HG03175 (cell line): ENCODE measurements at regions not wholly inside any gene's neighbourhood (a gene's known extent, or its start where the extent isn't known, plus 50 kb on each side); places are given as distances from the start of the nearest gene placed in this dataset.
"Not testable (repeated sequence)": the region's sequence is repeated elsewhere in the genome, so short reads cannot be mapped to it uniquely, and the experiment has no call there.

ENCODE experiments used
- ATAC-seq: cut with Tn5 transposase; IDR thresholded peaks from one replicate; pipeline ENCODE4 v1.9.1; 2021; ENCODE audit warnings: mild to moderate bottlenecking, moderate library complexity; ENCODE audit not compliant: unreplicated experiment

GRCh38 chr5:91285062-91285461, 98.1 kb downstream of the ARRDC3 start:
- not testable (repeated sequence) for ATAC-seq

- ATAC-seq = no peak
Observed at GRCh38 chr5:91283899-91284298, 99.2 kb downstream of the ARRDC3 start.

- no peak for ATAC-seq
Observed at GRCh38 chr5:91283326-91283725, 99.8 kb downstream of the ARRDC3 start.

- no peak for ATAC-seq
Observed at GRCh38 chr5:91282210-91282609, 100.9 kb downstream of the ARRDC3 start.

GRCh38 chr5:91281401-91281800, 101.7 kb downstream of the ARRDC3 start:
- ATAC-seq = no peak

GRCh38 chr5:91280362-91281269, 102.5 kb downstream of the ARRDC3 start:
- ATAC-seq = peak; percentile 94

- ATAC-seq = no peak
Observed at GRCh38 chr5:91277840-91278239, 105.3 kb downstream of the ARRDC3 start.

- no peak for ATAC-seq
Observed at GRCh38 chr5:91277093-91277626, 106.0 kb downstream of the ARRDC3 start.

GRCh38 chr5:91272858-91273257, 110.3 kb downstream of the ARRDC3 start:
- peak; percentile 90 for ATAC-seq

- ATAC-seq = peak; percentile 53
Observed at GRCh38 chr5:91271999-91272398, 111.1 kb downstream of the ARRDC3 start.

GRCh38 chr5:91269198-91269597, 113.9 kb downstream of the ARRDC3 start:
- no peak for ATAC-seq

GRCh38 chr5:91266184-91266705, 116.9 kb downstream of the ARRDC3 start:
- ATAC-seq = peak; percentile 89

GRCh38 chr5:91264311-91265051, 118.6 kb downstream of the ARRDC3 start:
- no peak for ATAC-seq

GRCh38 chr5:91263898-91264297, 119.2 kb downstream of the ARRDC3 start:
- no peak for ATAC-seq

- no peak for ATAC-seq
Observed at GRCh38 chr5:91257301-91257700, 125.8 kb downstream of the ARRDC3 start.

- ATAC-seq = no peak
Observed at GRCh38 chr5:91256142-91256524, 127.0 kb downstream of the ARRDC3 start.

- ATAC-seq = no peak
Observed at GRCh38 chr5:91255396-91256141, 127.5 kb downstream of the ARRDC3 start.

- ATAC-seq = no peak
Observed at GRCh38 chr5:91252916-91253315, 130.2 kb downstream of the ARRDC3 start.

- ATAC-seq = no peak
Observed at GRCh38 chr5:91245871-91246270, 137.2 kb downstream of the ARRDC3 start.

- no peak for ATAC-seq
Observed at GRCh38 chr5:91245074-91245452, 138.1 kb downstream of the ARRDC3 start.
